Tibial nerve (tissue), 3 donors: ENCODE measurements at regions not wholly inside any gene's neighbourhood (a gene's known extent, or its start where the extent isn't known, plus 50 kb on each side); places are given as distances from the start of the nearest gene placed in this dataset.
"Not testable (repeated sequence)": the region's sequence is repeated elsewhere in the genome, so short reads cannot be mapped to it uniquely, and the experiment has no call there.

ENCODE experiments used
- POLR2A ChIP-seq, 2 donors: fragments of 450-650 bp; IDR thresholded peaks; one replicate each; pipeline ENCODE4 v1.6.1; 2017; ENCODE audit warnings: antibody characterized with exemption in 2 of 2, mild to moderate bottlenecking in 2 of 2, moderate library complexity in 2 of 2
- TF ChIP-seq, protein P1 (sequence below), 5 experiments: fragments of 200-600 bp in 3 of 5; fragments of 450-650 bp in 2 of 5; sonication (generic) in 3 of 5; IDR thresholded peaks; one replicate each; pipeline ENCODE4 v1.5.1; 2016 to 2019; ENCODE audit warnings: antibody characterized with exemption in 5 of 5, mild to moderate bottlenecking in 3 of 5, moderate library complexity in 2 of 5

DNA sequence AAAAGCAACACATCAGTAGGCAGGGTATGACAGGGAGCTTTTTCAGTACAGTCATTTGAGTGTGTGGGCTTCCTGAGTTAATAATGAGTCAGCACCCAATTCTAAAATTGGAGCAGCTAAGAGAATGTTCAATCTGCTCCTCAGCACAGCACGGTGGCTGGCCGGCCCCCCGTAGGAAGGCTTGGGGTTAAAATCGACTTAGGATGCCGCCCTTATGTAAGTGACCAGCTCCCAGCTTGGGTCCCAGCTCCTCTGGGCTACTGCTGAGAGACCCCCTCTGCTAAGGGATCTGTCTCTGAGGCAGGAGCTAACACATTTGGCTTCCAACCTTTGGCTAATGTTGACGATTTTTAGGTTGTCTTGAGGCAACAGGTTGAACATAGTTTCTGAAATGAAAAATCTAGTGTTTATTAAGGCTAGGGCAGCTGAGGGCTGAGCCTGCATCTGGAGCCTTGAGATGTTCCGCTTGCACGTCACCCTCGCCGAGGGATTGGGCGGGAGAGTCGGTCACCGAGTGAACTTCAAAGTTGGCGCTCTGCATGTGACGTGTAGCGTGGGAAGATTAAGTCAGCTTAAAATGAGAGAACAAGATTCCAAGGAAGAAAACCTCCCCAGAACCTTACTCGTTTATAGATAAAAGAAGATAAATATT lies 291.3 kb upstream of the PLGLB2 start:
- TF ChIP-seq, protein P1, sequence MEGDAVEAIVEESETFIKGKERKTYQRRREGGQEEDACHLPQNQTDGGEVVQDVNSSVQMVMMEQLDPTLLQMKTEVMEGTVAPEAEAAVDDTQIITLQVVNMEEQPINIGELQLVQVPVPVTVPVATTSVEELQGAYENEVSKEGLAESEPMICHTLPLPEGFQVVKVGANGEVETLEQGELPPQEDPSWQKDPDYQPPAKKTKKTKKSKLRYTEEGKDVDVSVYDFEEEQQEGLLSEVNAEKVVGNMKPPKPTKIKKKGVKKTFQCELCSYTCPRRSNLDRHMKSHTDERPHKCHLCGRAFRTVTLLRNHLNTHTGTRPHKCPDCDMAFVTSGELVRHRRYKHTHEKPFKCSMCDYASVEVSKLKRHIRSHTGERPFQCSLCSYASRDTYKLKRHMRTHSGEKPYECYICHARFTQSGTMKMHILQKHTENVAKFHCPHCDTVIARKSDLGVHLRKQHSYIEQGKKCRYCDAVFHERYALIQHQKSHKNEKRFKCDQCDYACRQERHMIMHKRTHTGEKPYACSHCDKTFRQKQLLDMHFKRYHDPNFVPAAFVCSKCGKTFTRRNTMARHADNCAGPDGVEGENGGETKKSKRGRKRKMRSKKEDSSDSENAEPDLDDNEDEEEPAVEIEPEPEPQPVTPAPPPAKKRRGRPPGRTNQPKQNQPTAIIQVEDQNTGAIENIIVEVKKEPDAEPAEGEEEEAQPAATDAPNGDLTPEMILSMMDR (IDR thresholded peaks at IDR 0.05) = not testable (repeated sequence)
- not testable (repeated sequence) for TF ChIP-seq POLR2A (IDR thresholded peaks at IDR 0.05)
